ENCODE measurements at regions not wholly inside any gene's neighbourhood (a gene's known extent, or its start where the extent isn't known, plus 50 kb on each side); places are given as distances from the start of the nearest gene placed in this dataset.

DNA sequence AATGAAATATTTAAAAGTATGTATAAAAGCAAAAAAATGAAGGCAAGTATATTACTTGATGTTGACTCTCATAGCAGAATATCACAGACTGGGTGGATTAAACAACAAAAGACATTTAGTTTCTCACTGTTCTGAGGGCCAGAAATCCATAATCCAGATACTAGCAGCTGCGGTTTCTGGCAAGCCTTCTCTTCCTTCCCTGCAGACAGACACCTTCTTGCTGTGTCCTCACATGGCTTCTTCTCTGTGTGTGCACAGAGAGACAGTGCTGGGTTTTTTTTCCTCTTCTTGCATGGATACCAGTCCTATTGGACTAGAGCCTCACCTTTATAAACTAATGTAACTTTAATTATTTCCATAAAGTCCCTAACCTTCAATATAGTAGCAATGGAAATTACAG lies 127.9 kb upstream of the AKR1E2 start:
- TF ChIP-seq EZH2 (IDR thresholded peaks at IDR 0.05; ENCODE audit: insufficient read depth, poor library complexity, severe bottlenecking) (no peak), EZH2phosphoT487 (IDR thresholded peaks at IDR 0.05; ENCODE audit: insufficient read depth, low read depth) (no peak)
